Motor neuron (in vitro differentiated cells): ENCODE measurements at regions not wholly inside any gene's neighbourhood (a gene's known extent, or its start where the extent isn't known, plus 50 kb on each side); places are given as distances from the start of the nearest gene placed in this dataset.

Experiments
- ATAC-seq, 8 experiments: fragments of 200-7000 bp; cut with Tn5 transposase; replicated peaks in 6 of 8; 2 replicates each; pipeline ENCODE4 v1.8.0; 2021; ENCODE audit warnings: mild to moderate bottlenecking in 8 of 8, moderate library complexity in 8 of 8
- H3K27ac ChIP-seq, 2 donors: fragments of 250-450 bp; sonication (Bioruptor Pico); 2 replicates each; pipeline ENCODE4 v1.9.0; 2021; ENCODE audit warnings: antibody characterized with exemption in 2 of 2, mild to moderate bottlenecking in 2 of 2, moderate library complexity in 1 of 2
- H3K4me1 ChIP-seq, 2 donors: fragments of 250-450 bp; sonication (Bioruptor Pico); replicated peaks in 1 of 2; 2 replicates each; pipeline ENCODE4 v1.6.1; 2021; ENCODE audit warnings: antibody characterized with exemption in 2 of 2, mild to moderate bottlenecking in 2 of 2, moderate library complexity in 1 of 2
- H3K4me3 ChIP-seq, 5 donors: fragments of 250-450 bp; sonication (Bioruptor Pico); 2 replicates each; pipeline ENCODE4 v1.9.0; 2021; ENCODE audit warnings: antibody characterized with exemption in 5 of 5, mild to moderate bottlenecking in 5 of 5, moderate library complexity in 4 of 5
- WGBS, 10 experiments: fragments of 450-650 bp; shearing (Covaris generic); methylation state at CpG; one replicate each; pipeline ENCODE4 v1.0.0; 2022; 5-methylcytosine and 5-hydroxymethylcytosine counted together
- in situ Hi-C, 9 experiments: fragments of 400-800 bp; cut with MboI; loops; one replicate each; pipeline ENCODE4 v1.15.0; 2021; ENCODE audit warnings: low sequenced_read_pairs in 9 of 9, low pct_unique_long_range_greater_than_20kb in 2 of 9; ENCODE audit not compliant: unreplicated experiment in 9 of 9

DNA sequence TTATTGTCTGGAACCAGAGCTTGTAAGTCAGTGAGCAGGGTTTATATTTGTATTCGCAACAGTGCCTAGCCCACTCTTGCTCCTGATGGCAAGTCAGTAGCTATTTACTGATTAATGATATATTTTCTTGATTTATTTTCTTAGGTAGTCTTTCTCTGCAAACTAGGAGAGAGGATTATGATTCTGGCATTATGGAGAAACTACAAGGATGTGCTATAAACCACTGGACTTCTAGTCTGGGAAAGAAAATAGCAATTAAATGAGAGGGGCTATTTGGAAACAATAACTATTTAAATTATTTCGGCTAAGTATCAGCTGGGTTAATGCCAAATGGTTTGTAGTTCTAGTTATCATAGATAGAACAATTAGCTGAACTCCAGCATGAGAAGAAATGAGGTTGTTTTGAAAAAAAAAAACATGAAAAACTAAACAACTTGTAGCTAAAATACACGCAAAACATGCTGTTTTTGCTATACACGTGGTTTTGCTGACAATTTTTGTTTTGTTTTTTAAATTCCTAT, 304.9 kb upstream of the TCF21 start:
- Histone ChIP-seq H3K27ac (no peak overlapping the region), H3K4me1 (no peaks in the 10 kb centered on the region), H3K4me3 (no peak overlapping the region)
- in situ Hi-C loops: no loop called here
- no peak for ATAC-seq
- 47 to 100% (median 81%) methylated on average over 3 to 4 of the region's 4 CpGs for WGBS, 10 experiments

DNA sequence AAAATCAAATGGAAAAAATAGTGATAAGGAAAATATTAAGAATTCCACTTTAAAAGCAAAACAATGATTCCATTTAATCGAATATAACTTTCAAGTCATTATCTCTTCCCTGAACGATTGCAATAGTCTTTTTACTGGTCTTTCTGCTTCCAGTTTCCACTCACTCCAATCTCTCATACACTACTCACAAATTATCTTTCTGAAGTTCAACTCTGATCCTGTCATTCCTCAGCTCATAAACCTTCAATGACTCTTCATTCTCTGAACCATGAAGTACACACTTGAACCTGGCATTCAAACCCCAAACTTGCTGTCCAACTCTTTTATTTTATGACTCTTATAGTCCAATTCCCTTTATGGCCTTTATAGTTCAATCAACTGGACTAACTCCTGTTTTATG, 304.1 kb upstream of the TCF21 start:
- H3K4me1 ChIP-seq: no peaks in the 10 kb centered on the region
- WGBS, 10 experiments: 60 to 92% (median 77%) methylated on average over 1 to 2 of the region's 2 CpGs; no CpG with 5 or more reads in 1 of the 10 experiments
- H3K4me3 ChIP-seq: no peak overlapping the region
- H3K27ac ChIP-seq: no peak overlapping the region
- in situ Hi-C loops: no loop called here
- no peak for ATAC-seq

DNA sequence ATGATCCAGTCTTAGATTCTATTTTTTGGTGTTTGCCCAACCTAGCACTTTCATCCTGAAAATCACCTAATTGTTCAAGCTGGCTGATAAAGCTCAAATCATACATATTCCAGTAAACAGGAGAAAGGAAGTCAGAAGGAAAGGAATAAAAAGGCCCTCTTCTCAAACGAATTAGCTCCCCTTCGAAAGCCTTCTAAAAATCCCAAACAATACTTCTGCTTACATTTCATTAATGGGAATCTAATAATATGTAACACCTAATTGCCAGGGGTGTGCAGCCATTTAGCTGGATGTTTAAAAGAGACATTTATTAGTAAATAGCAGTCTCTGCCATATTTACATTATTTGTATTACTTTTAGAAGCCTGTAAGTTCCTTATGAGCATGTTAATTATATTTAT, 302.9 kb upstream of the TCF21 start:
- Histone ChIP-seq H3K4me1 (no peaks in the 10 kb centered on the region), H3K4me3 (no peak overlapping the region), H3K27ac (no peak overlapping the region)
- ATAC-seq: no peak
- WGBS, 10 experiments: 39 to 100% (median 69%) methylated on average over 1 to 2 of the region's 2 CpGs; no CpG with 5 or more reads in 2 of the 10 experiments
- in situ Hi-C loops: no loop called here

DNA sequence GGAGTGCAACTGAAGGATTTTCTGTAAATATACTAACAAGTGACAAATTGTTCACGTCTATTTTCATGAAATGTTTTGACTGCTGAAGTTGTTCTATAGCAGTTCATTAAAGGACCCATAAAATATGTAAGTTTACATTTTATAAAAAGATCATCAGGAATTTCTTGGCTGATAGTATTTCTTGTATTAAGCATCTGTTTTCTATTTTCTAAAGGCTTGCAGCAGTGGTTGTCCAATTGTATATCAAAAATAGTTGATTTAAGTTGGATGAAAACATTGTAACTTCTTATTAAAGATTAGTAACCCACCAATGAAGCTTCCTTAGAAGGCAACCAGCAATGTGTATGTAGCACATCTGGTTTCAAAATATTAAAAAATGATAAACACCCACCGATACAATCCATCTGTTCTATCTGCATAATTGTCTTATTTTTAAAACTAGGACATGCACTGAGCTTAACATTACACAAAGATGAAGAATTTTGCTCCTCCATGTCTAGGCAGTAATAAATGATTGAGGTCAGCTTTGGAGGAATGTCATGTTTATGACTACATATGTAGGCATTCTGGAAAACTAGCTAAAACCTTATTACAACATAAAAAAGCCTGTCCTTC, 301.3 kb upstream of the TCF21 start:
- Histone ChIP-seq H3K4me3 (no peak overlapping the region), H3K4me1 (no peaks in the 10 kb centered on the region), H3K27ac (no peak overlapping the region)
- in situ Hi-C loops: no loop called here
- 0 to 100% (median 72%) methylated on average over 1 to 2 of the region's 2 CpGs for WGBS, 10 experiments
- ATAC-seq: no peak

DNA sequence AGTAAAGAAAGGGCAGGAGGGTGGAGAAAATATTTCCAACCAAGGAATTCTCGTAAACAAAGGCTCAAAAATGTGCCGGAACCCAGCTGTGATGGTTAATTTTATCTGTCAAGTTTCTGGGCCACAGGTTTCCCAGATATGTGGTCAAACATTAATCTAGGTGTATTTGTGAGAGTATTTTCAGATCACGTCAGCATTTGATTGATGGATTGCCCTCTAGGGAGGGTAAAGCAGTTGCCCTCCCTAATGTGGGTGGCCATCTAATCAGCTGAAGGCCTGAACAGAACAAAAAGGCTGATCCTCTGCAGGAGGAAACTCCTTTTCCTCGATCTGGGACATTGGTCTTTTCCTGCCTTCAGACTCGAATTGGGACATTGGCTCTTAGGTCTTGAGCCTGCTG, 298.7 kb upstream of the TCF21 start:
- 0 to 100% (median 59%) methylated on average over 1 to 5 of the region's 5 CpGs; no CpG with 5 or more reads in 1 of the 10 experiments for WGBS, 10 experiments
- ATAC-seq: no peak
- in situ Hi-C loops: no loop called here

DNA sequence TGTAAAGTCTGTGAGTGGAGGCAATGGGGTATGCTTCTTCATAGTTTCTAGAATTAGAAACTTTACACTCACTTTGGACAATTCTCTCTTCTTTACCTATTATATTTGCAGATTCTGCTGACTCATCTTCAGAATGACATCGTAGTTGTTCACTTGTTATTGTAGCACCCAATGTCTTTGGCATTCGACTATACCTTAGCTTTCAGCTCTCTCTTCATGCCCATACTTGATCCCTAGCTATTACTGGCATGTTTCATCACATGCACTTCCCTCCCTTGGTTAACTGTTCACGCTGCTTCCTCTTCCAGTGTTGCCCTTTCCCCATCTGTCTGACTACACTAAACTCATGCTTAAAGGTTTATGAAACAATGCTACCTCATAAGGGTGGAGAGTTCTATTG, 298.1 kb upstream of the TCF21 start:
- no peaks in the 10 kb centered on the region for H3K4me1 ChIP-seq
- 45 to 100% (median 87%) methylated on average over 1 to 3 of the region's 3 CpGs for WGBS, 10 experiments
- no peak overlapping the region for H3K4me3 ChIP-seq
- ATAC-seq: peak in 1 of 8 experiments; percentile 16
- in situ Hi-C loops: no loop called here
- no peak overlapping the region for H3K27ac ChIP-seq

More for the DNA sequence above, 298.7 kb upstream of the TCF21 start:
- Histone ChIP-seq H3K27ac (no peak overlapping the region), H3K4me3 (no peak overlapping the region), H3K4me1 (no peaks in the 10 kb centered on the region)

DNA sequence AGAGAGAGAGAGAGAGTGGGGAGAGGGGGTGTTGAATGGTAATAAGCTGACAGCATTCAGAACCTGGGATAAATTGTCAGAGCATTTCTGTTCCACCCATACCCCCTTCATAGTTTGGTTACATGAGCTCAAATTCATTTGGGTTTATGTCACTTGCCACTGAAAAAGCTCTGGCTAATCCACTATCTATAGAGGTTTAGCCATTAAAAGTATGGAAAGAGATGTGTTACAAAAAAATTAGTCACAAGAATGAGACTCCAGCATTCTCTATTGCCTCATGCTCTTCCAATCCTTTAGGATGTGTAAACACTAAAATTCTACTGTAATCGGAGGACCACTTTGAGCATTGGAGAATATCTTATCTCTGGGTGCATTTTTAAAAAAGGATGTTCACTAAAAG, 297.6 kb upstream of the TCF21 start:
- Histone ChIP-seq H3K4me3 (no peak overlapping the region), H3K27ac (no peak overlapping the region), H3K4me1 (no peaks in the 10 kb centered on the region)
- 17 to 100% (median 77%) methylated on average over 1 of the region's 1 CpG; no CpG with 5 or more reads in 2 of the 10 experiments for WGBS, 10 experiments
- no peak for ATAC-seq
- in situ Hi-C loops: no loop called here

DNA sequence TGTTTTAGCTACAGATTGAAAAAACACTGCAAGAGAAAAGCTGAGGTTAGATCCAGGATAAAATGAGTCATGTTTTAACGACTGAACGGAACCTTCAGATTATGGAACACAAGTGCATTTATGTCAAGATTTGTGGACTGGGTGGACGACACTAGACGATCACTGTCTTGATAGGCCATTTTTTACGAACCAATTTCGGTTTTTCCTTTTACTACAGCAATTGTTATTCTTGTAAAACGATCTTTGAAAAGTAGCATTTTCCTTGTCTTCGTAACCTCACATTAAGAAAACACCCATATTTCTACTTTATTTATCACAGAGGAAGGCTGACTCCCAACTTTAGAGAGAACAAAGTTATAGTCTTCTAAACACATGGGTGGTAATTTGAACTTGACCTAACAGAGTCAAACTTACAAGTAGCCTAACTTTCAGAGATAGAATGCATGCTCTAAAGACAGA, 294.2 kb upstream of the TCF21 start:
- Histone ChIP-seq H3K27ac (no peak overlapping the region), H3K4me1 (no peaks in the 10 kb centered on the region), H3K4me3 (no peak overlapping the region)
- WGBS, 10 experiments: 17 to 100% (median 66%) methylated on average over 2 to 8 of the region's 8 CpGs
- in situ Hi-C loops: no loop called here
- ATAC-seq: no peak

DNA sequence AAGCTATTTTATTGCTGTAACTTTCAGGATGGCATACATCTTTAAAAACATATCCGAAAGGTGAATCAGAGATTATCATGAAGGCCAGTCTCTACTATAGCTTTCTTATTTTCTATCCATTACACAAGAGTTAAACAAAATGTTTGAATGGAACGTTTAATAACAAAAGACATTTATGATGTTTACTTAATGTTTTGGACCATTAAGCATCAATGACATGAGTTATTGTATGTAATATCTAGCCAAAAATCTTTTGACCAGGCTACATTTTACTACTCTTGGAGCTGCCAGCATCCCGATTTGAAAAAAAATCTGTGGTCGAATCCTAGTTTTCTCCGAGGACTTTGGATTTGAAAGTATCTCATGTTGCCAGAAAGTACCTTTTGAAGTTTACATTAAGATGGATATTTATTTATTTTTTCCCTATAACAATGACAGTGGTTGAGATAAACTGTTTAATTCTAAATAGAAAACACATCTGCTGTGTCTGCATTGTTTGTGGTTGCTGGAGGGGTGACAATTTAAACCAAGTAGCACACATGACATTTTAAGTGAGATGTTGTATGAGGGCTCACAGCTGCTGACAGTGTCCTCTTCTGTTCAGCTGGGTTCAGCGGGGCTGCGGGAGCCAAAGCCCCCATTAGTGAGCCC, 293.7 kb upstream of the TCF21 start:
- no peaks in the 10 kb centered on the region for H3K4me1 ChIP-seq
- no peak overlapping the region for H3K4me3 ChIP-seq
- no peak for ATAC-seq
- in situ Hi-C loops: no loop called here
- WGBS, 10 experiments: 17 to 96% (median 86%) methylated on average over 1 to 7 of the region's 7 CpGs
- H3K27ac ChIP-seq: no peak overlapping the region

DNA sequence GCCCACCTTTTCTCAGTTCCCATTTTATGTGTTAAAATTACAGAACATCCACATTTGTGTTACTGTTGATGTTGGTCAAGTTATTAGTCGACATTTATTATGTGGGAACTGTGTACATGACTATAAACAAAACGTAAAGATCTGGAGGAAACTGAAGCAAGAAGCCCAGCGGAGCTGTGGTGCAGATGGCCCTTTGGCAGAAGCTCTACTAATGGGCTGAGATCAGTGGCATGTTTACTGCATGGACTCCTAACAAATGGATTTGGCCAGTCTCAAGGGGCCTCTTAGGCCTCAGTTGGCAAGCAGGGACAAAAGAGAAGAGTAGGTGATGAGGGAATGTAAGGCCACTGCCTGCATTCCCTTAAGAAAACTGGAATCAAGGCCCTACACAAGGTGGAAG, 282.1 kb upstream of the TCF21 start:
- ATAC-seq: no peak
- 52 to 97% (median 62%) methylated on average over 1 to 3 of the region's 3 CpGs; no CpG with 5 or more reads in 1 of the 10 experiments for WGBS, 10 experiments
- no peak overlapping the region for H3K27ac ChIP-seq
- peaks cover 0 to 2% of the 10 kb centered on the region in 2 donors for H3K4me1 ChIP-seq
- in situ Hi-C loops: no loop called here
- H3K4me3 ChIP-seq: no peak overlapping the region

DNA sequence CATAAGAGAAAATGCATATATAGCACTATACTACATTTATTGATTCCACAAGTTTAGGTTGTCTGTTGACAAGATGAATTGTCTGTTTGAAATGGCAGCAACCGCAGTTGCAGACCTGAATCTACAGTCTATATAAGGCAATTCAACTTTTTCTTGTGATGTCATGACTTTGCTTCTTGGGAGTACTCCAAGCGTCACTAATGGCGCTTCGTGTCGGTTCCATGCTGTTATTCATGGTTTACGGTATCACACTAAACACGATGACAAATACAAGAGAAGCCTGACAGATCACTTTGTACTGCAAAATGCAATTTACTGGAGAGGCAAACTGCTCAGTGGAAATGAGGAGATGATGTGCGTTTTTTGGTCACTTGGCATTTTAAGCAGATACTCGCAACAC, 280.3 kb upstream of the TCF21 start:
- WGBS, 10 experiments: 54 to 95% (median 88%) methylated on average over 2 to 9 of the region's 9 CpGs; no CpG with 5 or more reads in 1 of the 10 experiments
- Histone ChIP-seq H3K4me1 (peaks cover 0 to 2% of the 10 kb centered on the region in 2 donors), H3K27ac (no peak overlapping the region), H3K4me3 (no peak overlapping the region)
- in situ Hi-C loops: no loop called here
- peak in 1 of 8 experiments; percentile 34 for ATAC-seq

DNA sequence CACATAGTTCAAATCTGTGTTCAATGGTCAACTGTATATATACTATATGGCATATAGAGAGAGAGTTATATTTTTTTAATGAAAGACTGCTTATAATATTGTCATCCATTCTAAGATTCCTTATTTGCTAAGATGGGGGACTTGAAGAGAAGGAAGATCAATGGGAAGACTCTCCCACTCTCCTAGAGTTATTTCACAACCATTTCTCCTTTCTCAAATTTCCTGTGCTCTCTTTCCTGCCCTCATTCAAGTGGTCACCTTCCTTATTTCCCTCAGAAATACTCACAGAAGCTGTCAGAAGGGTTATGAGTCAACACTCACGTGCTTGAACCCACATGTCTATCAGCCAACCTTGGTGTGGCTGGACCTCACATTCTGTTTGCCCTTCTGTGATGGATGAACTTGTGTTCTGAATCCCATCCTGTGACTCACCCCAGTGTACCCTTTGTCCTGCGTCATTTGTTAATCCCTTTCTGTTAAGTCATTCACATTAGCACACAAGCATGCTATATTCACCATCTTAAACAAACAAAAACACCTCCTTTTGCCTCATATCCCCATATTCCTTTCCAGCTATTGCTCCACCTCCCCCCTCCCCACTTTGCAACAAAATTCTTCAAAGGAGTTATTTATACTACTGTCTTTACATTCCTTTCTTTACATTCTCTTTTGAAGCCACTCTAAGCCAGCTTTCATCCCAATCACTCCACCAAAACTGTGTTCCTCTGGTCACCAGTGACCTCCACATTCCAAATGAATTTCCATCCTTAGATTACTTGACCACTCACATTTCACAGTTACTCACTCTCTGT, 279.3 kb upstream of the TCF21 start:
- H3K4me3 ChIP-seq: no peak overlapping the region
- in situ Hi-C loops: no loop called here
- 0 to 100% (median 31%) methylated on average over 1 to 2 of the region's 2 CpGs; no CpG with 5 or more reads in 2 of the 10 experiments for WGBS, 10 experiments
- peak; percentile 50 to 99 (median 85) for ATAC-seq
- H3K27ac ChIP-seq: no peak overlapping the region
- H3K4me1 ChIP-seq: peaks cover 0 to 2% of the 10 kb centered on the region in 2 donors

DNA sequence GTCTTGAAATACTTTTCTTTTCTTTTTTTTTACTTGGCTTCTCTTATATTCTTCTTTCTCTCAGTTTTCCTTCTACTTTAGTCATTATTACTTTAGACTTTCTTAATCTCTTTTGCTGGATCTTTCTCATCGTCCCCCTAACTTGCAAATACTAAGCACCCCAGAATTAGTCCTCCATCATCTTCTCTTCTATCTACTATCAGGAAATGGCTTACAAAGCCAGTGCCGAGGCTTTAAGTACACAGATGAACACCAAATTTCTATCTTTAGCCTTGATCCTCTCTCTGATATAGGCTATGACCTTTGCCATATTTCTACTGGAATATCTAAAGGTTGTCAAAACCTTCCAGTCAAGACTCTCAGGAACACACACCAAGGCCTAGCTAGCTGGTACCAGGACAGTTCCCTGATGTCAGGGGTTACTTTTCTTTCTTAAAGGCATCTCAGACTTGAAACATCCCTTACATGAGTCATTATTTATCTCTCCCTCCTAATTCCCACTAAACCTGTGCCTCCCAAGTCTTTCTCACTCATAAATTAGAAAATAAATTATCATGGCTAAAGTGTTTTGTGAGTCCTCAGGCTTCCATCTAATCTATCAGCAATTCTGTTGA, 278.6 kb upstream of the TCF21 start:
- Histone ChIP-seq H3K4me1 (peaks cover 0 to 2% of the 10 kb centered on the region in 2 donors), H3K27ac (no peak overlapping the region), H3K4me3 (no peak overlapping the region)
- in situ Hi-C loops: no loop called here
- 5 to 100% (median 81%) methylated on average over 1 to 2 of the region's 2 CpGs for WGBS, 10 experiments
- ATAC-seq: no peak
